ENCODE measurements at regions not wholly inside any gene's neighbourhood (a gene's known extent, or its start where the extent isn't known, plus 50 kb on each side); places are given as distances from the start of the nearest gene placed in this dataset.
A peak's percentile ranks its signal among the peaks of the same experiment; 100 is the strongest.
"Not testable (repeated sequence)": the region's sequence is repeated elsewhere in the genome, so short reads cannot be mapped to it uniquely, and the experiment has no call there.

- WGBS, 3 donors = 85 to 98% (median 92%) methylated on average over 18 to 33 of the region's 43 CpGs
- not testable (repeated sequence) for H3K4me1 ChIP-seq (ENCODE audit: control insufficient read depth in 3 of 3, insufficient read depth in 2 of 3, low read depth in 1 of 3, low read length in 2 of 3); H3K4me3 ChIP-seq (ENCODE audit: low read depth in 1 of 3, low read length in 3 of 3); FAIRE-seq; DNase-seq; H3K27me3 ChIP-seq (ENCODE audit: control insufficient read depth in 3 of 3, insufficient read depth in 3 of 3, low read length in 3 of 3); H3K27ac ChIP-seq (ENCODE audit: low read depth in 1 of 3, low read length in 2 of 3); H3K9me3 ChIP-seq (ENCODE audit: control insufficient read depth in 2 of 2, insufficient read depth in 1 of 2, low read depth in 1 of 2, low read length in 1 of 2); H3K36me3 ChIP-seq (ENCODE audit: control insufficient read depth in 3 of 3, insufficient read depth in 2 of 3, low read depth in 1 of 3, low read length in 3 of 3)
Measured at GRCh38 chr12:10453-10852, 56.1 kb upstream of the IQSEC3 start.

GRCh38 chr12:10879-11812 lies 55.4 kb upstream of the IQSEC3 start:
- 84 to 92% (median 90%) methylated on average over 28 to 59 of the region's 81 CpGs for WGBS, 3 donors
- not testable (repeated sequence) for H3K9me3 ChIP-seq (ENCODE audit: control insufficient read depth in 2 of 2, insufficient read depth in 1 of 2, low read depth in 1 of 2, low read length in 1 of 2); H3K4me3 ChIP-seq (ENCODE audit: low read depth in 1 of 3, low read length in 3 of 3); H3K4me1 ChIP-seq (ENCODE audit: control insufficient read depth in 3 of 3, insufficient read depth in 2 of 3, low read depth in 1 of 3, low read length in 2 of 3); H3K36me3 ChIP-seq (ENCODE audit: control insufficient read depth in 3 of 3, insufficient read depth in 2 of 3, low read depth in 1 of 3, low read length in 3 of 3); H3K27me3 ChIP-seq (ENCODE audit: control insufficient read depth in 3 of 3, insufficient read depth in 3 of 3, low read length in 3 of 3); DNase-seq; H3K27ac ChIP-seq (ENCODE audit: low read depth in 1 of 3, low read length in 2 of 3); FAIRE-seq

GRCh38 chr12:12306-12705 lies 54.3 kb upstream of the IQSEC3 start:
- FAIRE-seq; H3K36me3 ChIP-seq (ENCODE audit: control insufficient read depth in 3 of 3, insufficient read depth in 2 of 3, low read depth in 1 of 3, low read length in 3 of 3); DNase-seq: not testable (repeated sequence)

GRCh38 chr12:12725-13640 lies 53.6 kb upstream of the IQSEC3 start:
- not testable (repeated sequence) for H3K27me3 ChIP-seq (ENCODE audit: control insufficient read depth in 3 of 3, insufficient read depth in 3 of 3, low read length in 3 of 3); DNase-seq; FAIRE-seq; H3K4me3 ChIP-seq (ENCODE audit: low read depth in 1 of 3, low read length in 3 of 3); H3K27ac ChIP-seq (ENCODE audit: low read depth in 1 of 3, low read length in 2 of 3); H3K4me1 ChIP-seq (ENCODE audit: control insufficient read depth in 3 of 3, insufficient read depth in 2 of 3, low read depth in 1 of 3, low read length in 2 of 3); H3K9me3 ChIP-seq (ENCODE audit: control insufficient read depth in 2 of 2, insufficient read depth in 1 of 2, low read depth in 1 of 2, low read length in 1 of 2)
- peaks cover 0 to 16% (median 0%) of the 10 kb centered on the region in 3 donors for H3K36me3 ChIP-seq (ENCODE audit: control insufficient read depth in 3 of 3, insufficient read depth in 2 of 3, low read depth in 1 of 3, low read length in 3 of 3)
- 65 to 76% (median 69%) methylated on average over 13 to 16 of the region's 16 CpGs for WGBS, 3 donors

More at GRCh38 chr12:12306-12705, 54.3 kb upstream of the IQSEC3 start:
- not testable (repeated sequence) for H3K4me1 ChIP-seq (ENCODE audit: control insufficient read depth in 3 of 3, insufficient read depth in 2 of 3, low read depth in 1 of 3, low read length in 2 of 3); H3K9me3 ChIP-seq (ENCODE audit: control insufficient read depth in 2 of 2, insufficient read depth in 1 of 2, low read depth in 1 of 2, low read length in 1 of 2); H3K27me3 ChIP-seq (ENCODE audit: control insufficient read depth in 3 of 3, insufficient read depth in 3 of 3, low read length in 3 of 3); H3K4me3 ChIP-seq (ENCODE audit: low read depth in 1 of 3, low read length in 3 of 3); H3K27ac ChIP-seq (ENCODE audit: low read depth in 1 of 3, low read length in 2 of 3)
- WGBS, 3 donors = 92 to 94% (median 93%) methylated on average over 9 to 11 of the region's 11 CpGs

GRCh38 chr12:13841-14240 lies 52.7 kb upstream of the IQSEC3 start:
- DNase-seq = peak; percentile 24 to 92
- H3K4me3 ChIP-seq (ENCODE audit: low read depth in 1 of 3, low read length in 3 of 3); H3K4me1 ChIP-seq (ENCODE audit: control insufficient read depth in 3 of 3, insufficient read depth in 2 of 3, low read depth in 1 of 3, low read length in 2 of 3); H3K27me3 ChIP-seq (ENCODE audit: control insufficient read depth in 3 of 3, insufficient read depth in 3 of 3, low read length in 3 of 3); H3K27ac ChIP-seq (ENCODE audit: low read depth in 1 of 3, low read length in 2 of 3); H3K9me3 ChIP-seq (ENCODE audit: control insufficient read depth in 2 of 2, insufficient read depth in 1 of 2, low read depth in 1 of 2, low read length in 1 of 2); FAIRE-seq: not testable (repeated sequence)
- peaks cover 0 to 17% (median 0%) of the 10 kb centered on the region in 3 donors for H3K36me3 ChIP-seq (ENCODE audit: control insufficient read depth in 3 of 3, insufficient read depth in 2 of 3, low read depth in 1 of 3, low read length in 3 of 3)
- 17 to 62% (median 44%) methylated on average over 4 to 5 of the region's 5 CpGs for WGBS, 3 donors

- H3K36me3 ChIP-seq (ENCODE audit: control insufficient read depth in 3 of 3, insufficient read depth in 2 of 3, low read depth in 1 of 3, low read length in 3 of 3) = peaks cover 0 to 17% (median 0%) of the 10 kb centered on the region in 3 donors
- 82 to 88% (median 87%) methylated on average over 8 to 11 of the region's 12 CpGs for WGBS, 3 donors
- H3K27ac ChIP-seq (ENCODE audit: low read depth in 1 of 3, low read length in 2 of 3); DNase-seq; H3K4me1 ChIP-seq (ENCODE audit: control insufficient read depth in 3 of 3, insufficient read depth in 2 of 3, low read depth in 1 of 3, low read length in 2 of 3); H3K4me3 ChIP-seq (ENCODE audit: low read depth in 1 of 3, low read length in 3 of 3); H3K27me3 ChIP-seq (ENCODE audit: control insufficient read depth in 3 of 3, insufficient read depth in 3 of 3, low read length in 3 of 3); H3K9me3 ChIP-seq (ENCODE audit: control insufficient read depth in 2 of 2, insufficient read depth in 1 of 2, low read depth in 1 of 2, low read length in 1 of 2); FAIRE-seq: not testable (repeated sequence)
Measured at GRCh38 chr12:14696-15095, 51.9 kb upstream of the IQSEC3 start.

- H3K36me3 ChIP-seq (ENCODE audit: control insufficient read depth in 3 of 3, insufficient read depth in 2 of 3, low read depth in 1 of 3, low read length in 3 of 3) = peaks cover 0 to 17% (median 0%) of the 10 kb centered on the region in 3 donors
- H3K4me3 ChIP-seq (ENCODE audit: low read depth in 1 of 3, low read length in 3 of 3); H3K27me3 ChIP-seq (ENCODE audit: control insufficient read depth in 3 of 3, insufficient read depth in 3 of 3, low read length in 3 of 3); H3K4me1 ChIP-seq (ENCODE audit: control insufficient read depth in 3 of 3, insufficient read depth in 2 of 3, low read depth in 1 of 3, low read length in 2 of 3); H3K9me3 ChIP-seq (ENCODE audit: control insufficient read depth in 2 of 2, insufficient read depth in 1 of 2, low read depth in 1 of 2, low read length in 1 of 2); DNase-seq; FAIRE-seq; H3K27ac ChIP-seq (ENCODE audit: low read depth in 1 of 3, low read length in 2 of 3): not testable (repeated sequence)
- 85 to 93% (median 86%) methylated on average over 6 to 7 of the region's 9 CpGs for WGBS, 3 donors
Measured at GRCh38 chr12:15381-15780, 51.2 kb upstream of the IQSEC3 start.

- not testable (repeated sequence) for H3K27ac ChIP-seq (ENCODE audit: low read depth in 1 of 3, low read length in 2 of 3); H3K27me3 ChIP-seq (ENCODE audit: control insufficient read depth in 3 of 3, insufficient read depth in 3 of 3, low read length in 3 of 3); H3K4me1 ChIP-seq (ENCODE audit: control insufficient read depth in 3 of 3, insufficient read depth in 2 of 3, low read depth in 1 of 3, low read length in 2 of 3); DNase-seq; H3K4me3 ChIP-seq (ENCODE audit: low read depth in 1 of 3, low read length in 3 of 3); H3K9me3 ChIP-seq (ENCODE audit: control insufficient read depth in 2 of 2, insufficient read depth in 1 of 2, low read depth in 1 of 2, low read length in 1 of 2); FAIRE-seq
- peaks cover 0 to 20% (median 0%) of the 10 kb centered on the region in 3 donors for H3K36me3 ChIP-seq (ENCODE audit: control insufficient read depth in 3 of 3, insufficient read depth in 2 of 3, low read depth in 1 of 3, low read length in 3 of 3)
- WGBS, 3 donors = 80 to 97% (median 90%) methylated on average over 4 to 6 of the region's 9 CpGs
Measured at GRCh38 chr12:16019-16418, 50.5 kb upstream of the IQSEC3 start.
